ENCODE measurements at regions not wholly inside any gene's neighbourhood (a gene's known extent, or its start where the extent isn't known, plus 50 kb on each side); places are given as distances from the start of the nearest gene placed in this dataset.

GRCh38 chr14:75368333-75368732, 59.5 kb upstream of the JDP2 start:
- no peak for TF ChIP-seq ZFX (IDR thresholded peaks at IDR 0.05)
- TF ChIP-seq, protein P1, sequence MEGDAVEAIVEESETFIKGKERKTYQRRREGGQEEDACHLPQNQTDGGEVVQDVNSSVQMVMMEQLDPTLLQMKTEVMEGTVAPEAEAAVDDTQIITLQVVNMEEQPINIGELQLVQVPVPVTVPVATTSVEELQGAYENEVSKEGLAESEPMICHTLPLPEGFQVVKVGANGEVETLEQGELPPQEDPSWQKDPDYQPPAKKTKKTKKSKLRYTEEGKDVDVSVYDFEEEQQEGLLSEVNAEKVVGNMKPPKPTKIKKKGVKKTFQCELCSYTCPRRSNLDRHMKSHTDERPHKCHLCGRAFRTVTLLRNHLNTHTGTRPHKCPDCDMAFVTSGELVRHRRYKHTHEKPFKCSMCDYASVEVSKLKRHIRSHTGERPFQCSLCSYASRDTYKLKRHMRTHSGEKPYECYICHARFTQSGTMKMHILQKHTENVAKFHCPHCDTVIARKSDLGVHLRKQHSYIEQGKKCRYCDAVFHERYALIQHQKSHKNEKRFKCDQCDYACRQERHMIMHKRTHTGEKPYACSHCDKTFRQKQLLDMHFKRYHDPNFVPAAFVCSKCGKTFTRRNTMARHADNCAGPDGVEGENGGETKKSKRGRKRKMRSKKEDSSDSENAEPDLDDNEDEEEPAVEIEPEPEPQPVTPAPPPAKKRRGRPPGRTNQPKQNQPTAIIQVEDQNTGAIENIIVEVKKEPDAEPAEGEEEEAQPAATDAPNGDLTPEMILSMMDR (conservative IDR thresholded peaks at IDR 0.05), result no peak

All from C4-2B (cell line).